ENCODE measurements at regions not wholly inside any gene's neighbourhood (a gene's known extent, or its start where the extent isn't known, plus 50 kb on each side); places are given as distances from the start of the nearest gene placed in this dataset.

DNA sequence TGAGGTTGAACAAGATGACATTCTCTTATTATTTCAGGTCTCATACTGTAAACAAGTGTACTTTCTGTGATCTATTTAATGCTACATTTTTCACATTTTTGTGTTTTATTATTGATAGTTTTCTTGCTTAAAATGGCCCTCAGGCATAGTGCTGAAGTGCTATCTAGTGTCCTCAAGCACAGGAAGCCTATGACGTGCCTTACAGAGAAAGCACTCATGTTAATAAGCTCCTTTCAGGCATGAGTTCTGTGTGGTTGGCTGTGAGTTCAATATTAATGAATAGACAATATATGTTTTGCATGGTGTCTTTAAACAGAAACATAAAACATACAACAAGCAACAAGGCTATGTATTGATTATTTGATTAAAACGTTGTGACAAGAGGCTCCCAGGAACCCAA lies 450.1 kb downstream of the PLK2 start:
- H4K91ac ChIP-seq (replicated peaks; ENCODE audit: insufficient read length, low read length), result no peak overlapping the region
- no peak overlapping the region for H2AK5ac ChIP-seq (ENCODE audit: low read depth, low read length)
- H3K79me2 ChIP-seq (ENCODE audit: control insufficient read depth in 1 of 2, insufficient read depth in 2 of 2, low read length in 2 of 2), result no peaks in the 10 kb centered on the region
- H2BK15ac ChIP-seq (ENCODE audit: low read length), result no peak overlapping the region
- no peaks in the 10 kb centered on the region for H3K79me1 ChIP-seq (ENCODE audit: low read depth, low read length)
- H3K23ac ChIP-seq (ENCODE audit: insufficient read length), result no peak overlapping the region
- no peak overlapping the region for H2BK5ac ChIP-seq (ENCODE audit: low read depth, low read length)
- H3K56ac ChIP-seq (replicated peaks; ENCODE audit: insufficient read length, low read depth, low read length), result no peak overlapping the region
- no peak for FAIRE-seq
- H4K5ac ChIP-seq (ENCODE audit: insufficient read length, low read depth, low read length), result no peak overlapping the region
- no peak overlapping the region for H3K14ac ChIP-seq (ENCODE audit: insufficient read length)
- H3K9me3 ChIP-seq (ENCODE audit: insufficient read depth in 2 of 2, low read depth in 1 of 2, low read length in 1 of 2), result no peaks in the 10 kb centered on the region
- H4K8ac ChIP-seq (ENCODE audit: extremely low read depth, insufficient read depth, low read length), result no peak overlapping the region
- H3K27me3 ChIP-seq (replicated peaks in 1 of 4; ENCODE audit: control insufficient read depth in 3 of 4, extremely low read depth in 1 of 4, insufficient read depth in 3 of 4, low read length in 3 of 4), result no peaks in the 10 kb centered on the region
- no peaks in the 10 kb centered on the region for H3K36me3 ChIP-seq (ENCODE audit: control insufficient read depth in 2 of 4, insufficient read depth in 4 of 4, low read length in 3 of 4)
- H3K4me3 ChIP-seq (ENCODE audit: extremely low read depth in 1 of 4, insufficient read depth in 2 of 4, low read depth in 3 of 4, low read length in 4 of 4), result no peak overlapping the region
- POLR2A ChIA-PET (ENCODE audit: partially characterized antibody), result no interaction called here
- no peak overlapping the region for H3K18ac ChIP-seq (ENCODE audit: extremely low read depth, low read length)
- H2AFZ ChIP-seq (ENCODE audit: low read length), result no peak overlapping the region
- H2BK120ac ChIP-seq (replicated peaks; ENCODE audit: low read depth, low read length), result no peak overlapping the region
- H2BK12ac ChIP-seq (ENCODE audit: low read depth, low read length), result no peak overlapping the region
- CTCF ChIA-PET (ENCODE audit: partially characterized antibody), result interaction anchor here (0.6 kb wide), 1 partner anchor 27 kb away, joined by 3 read pairs; no protein-coding TSS in a partner anchor
- no peaks in the 10 kb centered on the region for H3K23me2 ChIP-seq (ENCODE audit: low read depth, low read length)
- no peaks in the 10 kb centered on the region for H4K20me1 ChIP-seq (replicated peaks in 1 of 2; ENCODE audit: control insufficient read depth in 1 of 2, insufficient read depth in 2 of 2, low read length in 2 of 2)
- H3K27ac ChIP-seq (ENCODE audit: low read depth, low read length), result no peak overlapping the region
- no peak for DNase-seq (ENCODE audit: low read depth in 1 of 2, low spot score in 2 of 2)
- WGBS, 2 experiments (ENCODE audit: extremely low coverage in 1 of 2, insufficient coverage in 1 of 2, insufficient read length in 1 of 2, insufficient replicate concordance in 2 of 2, low coverage in 1 of 2, low lambda C conversion rate in 2 of 2, missing lambda C conversion rate in 1 of 2), result 93% methylated on average over 2 of the region's 2 CpGs; no CpG with 5 or more reads in 1 of the 2 experiments
- H2BK20ac ChIP-seq (ENCODE audit: low read length), result no peak overlapping the region
- no peak overlapping the region for H3K4me2 ChIP-seq (ENCODE audit: insufficient read depth in 1 of 2, low read depth in 2 of 2, low read length in 2 of 2)
- H3K9ac ChIP-seq (replicated peaks in 1 of 4; ENCODE audit: extremely low read depth in 1 of 4, low read depth in 3 of 4, low read length in 3 of 4), result no peak overlapping the region
- H3K4me1 ChIP-seq (replicated peaks in 1 of 4; ENCODE audit: control insufficient read depth in 3 of 4, insufficient read depth in 4 of 4, low read length in 3 of 4), result no peaks in the 10 kb centered on the region
- H3K4ac ChIP-seq (replicated peaks; ENCODE audit: insufficient read length, low read depth, low read length), result no peak overlapping the region
- TF ChIP-seq SIX5 (IDR thresholded peaks at IDR 0.05; ENCODE audit: low read depth, low read length), result no peak
- TF ChIP-seq NANOG (IDR thresholded peaks at IDR 0.05; ENCODE audit: insufficient read depth, low read depth, low read length, poor library complexity, severe bottlenecking), result no peak
- TF ChIP-seq CEBPB (IDR thresholded peaks at IDR 0.05; ENCODE audit: low read depth, low read length), result no peak
- no peak for TF ChIP-seq YY1 (IDR thresholded peaks at IDR 0.05; ENCODE audit: low read depth, low read length)
- no peak for TF ChIP-seq RNF2 (IDR thresholded peaks at IDR 0.05; ENCODE audit: borderline replicate concordance, low read depth, low read length, missing control alignments, poor library complexity, severe bottlenecking)
- TF ChIP-seq RFX5 (IDR thresholded peaks at IDR 0.05; ENCODE audit: borderline replicate concordance, low read depth, low read length), result no peak
- no peak for TF ChIP-seq RBBP5 (IDR thresholded peaks at IDR 0.05; ENCODE audit: borderline replicate concordance, low read depth, low read length)
- no peak for TF ChIP-seq BACH1 (IDR thresholded peaks at IDR 0.05; ENCODE audit: low read length)
- no peak for TF ChIP-seq RAD21 (IDR thresholded peaks at IDR 0.05 in 1 of 2, conservative IDR thresholded peaks at IDR 0.05 in 1 of 2; ENCODE audit: low read depth in 2 of 2, low read length in 2 of 2)
- TF ChIP-seq CBX5 (IDR thresholded peaks at IDR 0.05; ENCODE audit: low read depth, low read length), result no peak
- no peak for TF ChIP-seq EP300 (IDR thresholded peaks at IDR 0.05; ENCODE audit: borderline replicate concordance in 1 of 2, low read depth in 2 of 2, low read length in 2 of 2)
- no peak for TF ChIP-seq SP2 (IDR thresholded peaks at IDR 0.05; ENCODE audit: low read length)
- no peak for TF ChIP-seq TBP (IDR thresholded peaks at IDR 0.05; ENCODE audit: low read depth, low read length)
- TF ChIP-seq, protein P1, sequence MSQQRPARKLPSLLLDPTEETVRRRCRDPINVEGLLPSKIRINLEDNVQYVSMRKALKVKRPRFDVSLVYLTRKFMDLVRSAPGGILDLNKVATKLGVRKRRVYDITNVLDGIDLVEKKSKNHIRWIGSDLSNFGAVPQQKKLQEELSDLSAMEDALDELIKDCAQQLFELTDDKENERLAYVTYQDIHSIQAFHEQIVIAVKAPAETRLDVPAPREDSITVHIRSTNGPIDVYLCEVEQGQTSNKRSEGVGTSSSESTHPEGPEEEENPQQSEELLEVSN (IDR thresholded peaks at IDR 0.05), result no peak

All from H1 (cell line).